ENCODE measurements at regions not wholly inside any gene's neighbourhood (a gene's known extent, or its start where the extent isn't known, plus 50 kb on each side); places are given as distances from the start of the nearest gene placed in this dataset.

DNA sequence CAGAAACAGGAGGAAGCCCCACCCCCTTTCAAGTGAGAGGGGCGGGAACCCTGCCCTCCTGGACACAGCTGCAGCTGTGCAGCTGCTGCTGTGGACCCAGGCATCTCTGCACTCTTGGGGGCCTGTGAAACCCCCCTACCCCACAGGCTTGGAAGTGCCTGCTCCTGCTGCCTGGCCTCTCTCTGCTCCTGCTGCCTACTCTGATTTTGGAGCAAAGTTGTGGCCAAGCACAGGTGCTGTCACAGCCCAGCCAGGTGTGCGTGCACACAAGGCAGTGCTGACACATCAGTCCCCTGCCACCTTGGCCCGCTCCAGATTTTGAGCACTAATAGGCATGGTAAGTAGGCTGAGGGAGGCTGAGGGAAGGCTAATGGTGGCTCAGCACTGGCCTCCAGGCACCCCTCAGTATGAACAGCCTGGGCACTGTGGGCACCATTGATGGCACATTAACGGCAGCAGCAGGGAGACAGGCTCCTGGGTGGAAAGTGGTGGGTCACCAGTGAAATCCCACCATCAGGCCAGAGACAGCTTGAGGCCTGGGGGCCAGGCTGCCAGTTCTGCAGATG, 890.9 kb downstream of the GBE1 start:
- Histone ChIP-seq H3K36me3 (ENCODE audit: insufficient read depth, low read length) (no peaks in the 10 kb centered on the region), H2AFZ (ENCODE audit: low read depth, low read length) (no peak overlapping the region), H3K4me3 (ENCODE audit: low read length) (no peak overlapping the region), H3K9me3 (ENCODE audit: low read length) (no peaks in the 10 kb centered on the region), H3K27me3 (ENCODE audit: insufficient read depth, low read length) (no peaks in the 10 kb centered on the region), H3K4me1 (ENCODE audit: insufficient read depth, low read length) (no peaks in the 10 kb centered on the region)

DNA sequence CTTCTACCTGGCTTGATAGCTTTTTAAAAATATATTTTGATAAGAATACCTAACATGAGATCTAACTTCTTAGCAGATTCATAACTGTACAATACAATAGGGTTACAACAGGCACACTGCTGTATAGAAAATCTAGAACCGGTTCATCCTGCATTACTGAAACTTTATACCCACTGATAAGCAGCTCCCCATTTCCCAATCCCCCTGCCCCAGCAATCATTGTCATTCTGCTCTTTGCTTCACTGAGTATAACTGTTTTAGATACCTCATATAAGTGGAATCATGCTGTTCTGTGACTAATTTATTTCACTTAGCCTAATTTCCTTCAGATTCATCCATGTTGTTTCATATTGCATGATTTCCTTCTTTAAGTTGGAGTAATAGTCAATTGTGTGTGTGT, 906.0 kb downstream of the GBE1 start:
- Histone ChIP-seq H3K36me3 (ENCODE audit: insufficient read depth, low read length) (no peaks in the 10 kb centered on the region), H3K9me3 (ENCODE audit: low read length) (no peaks in the 10 kb centered on the region), H2AFZ (ENCODE audit: low read depth, low read length) (no peak overlapping the region), H3K4me3 (ENCODE audit: low read length) (no peak overlapping the region), H3K4me1 (ENCODE audit: insufficient read depth, low read length) (no peaks in the 10 kb centered on the region), H3K27me3 (ENCODE audit: insufficient read depth, low read length) (no peaks in the 10 kb centered on the region)

DNA sequence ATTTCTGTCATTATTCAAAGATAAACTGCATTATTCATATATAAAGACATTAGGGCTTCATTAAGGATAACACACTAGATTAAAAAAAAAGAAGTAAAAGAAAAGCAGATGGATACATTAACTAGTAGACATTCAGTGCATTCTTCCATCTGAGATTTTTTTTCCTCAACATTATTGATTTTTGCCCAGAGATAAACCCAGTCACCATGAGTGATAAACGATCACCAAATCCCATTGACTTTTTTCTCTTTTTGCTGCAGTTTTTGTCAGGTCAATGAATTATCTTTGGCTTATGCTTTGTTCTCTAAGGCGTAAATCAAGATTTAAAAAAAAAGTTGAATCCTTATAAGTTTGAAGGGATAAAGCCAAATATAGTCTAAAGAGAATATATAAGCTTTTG, 925.0 kb downstream of the GBE1 start:
- H3K27me3 ChIP-seq (ENCODE audit: insufficient read depth, low read length): no peaks in the 10 kb centered on the region
- no peaks in the 10 kb centered on the region for H3K4me1 ChIP-seq (ENCODE audit: insufficient read depth, low read length)
- H2AFZ ChIP-seq (ENCODE audit: low read depth, low read length): no peak overlapping the region
- H3K9me3 ChIP-seq (ENCODE audit: low read length): no peaks in the 10 kb centered on the region
- H3K4me3 ChIP-seq (ENCODE audit: low read length): no peak overlapping the region
- H3K36me3 ChIP-seq (ENCODE audit: insufficient read depth, low read length): no peaks in the 10 kb centered on the region

DNA sequence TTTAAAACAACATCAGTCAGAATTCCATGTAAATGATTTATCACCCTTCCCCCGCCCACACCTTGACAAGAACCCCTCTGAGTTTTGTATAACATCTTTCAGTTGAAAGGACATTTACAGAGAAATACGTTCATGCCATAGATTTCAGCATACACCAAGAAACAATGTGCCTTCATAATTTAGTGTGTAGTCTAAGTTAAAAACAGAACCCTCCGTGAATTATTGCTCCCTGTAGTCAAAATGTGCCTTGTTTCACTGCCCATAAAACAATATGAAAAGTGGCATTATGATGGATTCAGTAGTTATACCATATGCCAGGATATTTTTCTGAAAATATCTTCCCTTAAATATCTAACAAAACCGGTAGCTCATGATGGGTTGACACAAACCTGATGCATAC, 953.9 kb downstream of the GBE1 start:
- no peaks in the 10 kb centered on the region for H3K27me3 ChIP-seq (ENCODE audit: insufficient read depth, low read length)
- no peak overlapping the region for H2AFZ ChIP-seq (ENCODE audit: low read depth, low read length)
- no peaks in the 10 kb centered on the region for H3K36me3 ChIP-seq (ENCODE audit: insufficient read depth, low read length)
- no peaks in the 10 kb centered on the region for H3K4me1 ChIP-seq (ENCODE audit: insufficient read depth, low read length)
- no peaks in the 10 kb centered on the region for H3K9me3 ChIP-seq (ENCODE audit: low read length)
- no peak overlapping the region for H3K4me3 ChIP-seq (ENCODE audit: low read length)

DNA sequence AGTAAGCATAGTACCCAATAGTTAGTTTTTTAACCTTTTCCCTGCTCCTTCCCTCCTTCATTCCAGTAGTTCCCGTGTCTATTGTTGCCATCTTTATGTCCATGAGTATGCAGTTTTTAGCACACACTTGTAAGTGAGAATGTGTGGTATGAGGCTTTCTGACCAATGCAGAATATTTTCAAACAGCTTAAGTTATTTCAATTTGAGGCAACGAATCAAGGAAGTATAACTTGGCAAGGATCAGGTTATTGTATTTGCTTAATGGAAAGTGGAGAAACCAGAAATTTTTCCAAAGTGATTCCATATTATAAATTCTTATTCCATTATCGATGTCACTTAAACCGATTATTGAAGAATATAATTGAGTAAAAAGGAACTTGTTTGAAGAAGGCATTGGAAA, 954.8 kb downstream of the GBE1 start:
- Histone ChIP-seq H3K27me3 (ENCODE audit: insufficient read depth, low read length) (no peaks in the 10 kb centered on the region), H3K4me1 (ENCODE audit: insufficient read depth, low read length) (no peaks in the 10 kb centered on the region), H3K9me3 (ENCODE audit: low read length) (no peaks in the 10 kb centered on the region), H3K4me3 (ENCODE audit: low read length) (no peak overlapping the region), H3K36me3 (ENCODE audit: insufficient read depth, low read length) (no peaks in the 10 kb centered on the region), H2AFZ (ENCODE audit: low read depth, low read length) (no peak overlapping the region)

DNA sequence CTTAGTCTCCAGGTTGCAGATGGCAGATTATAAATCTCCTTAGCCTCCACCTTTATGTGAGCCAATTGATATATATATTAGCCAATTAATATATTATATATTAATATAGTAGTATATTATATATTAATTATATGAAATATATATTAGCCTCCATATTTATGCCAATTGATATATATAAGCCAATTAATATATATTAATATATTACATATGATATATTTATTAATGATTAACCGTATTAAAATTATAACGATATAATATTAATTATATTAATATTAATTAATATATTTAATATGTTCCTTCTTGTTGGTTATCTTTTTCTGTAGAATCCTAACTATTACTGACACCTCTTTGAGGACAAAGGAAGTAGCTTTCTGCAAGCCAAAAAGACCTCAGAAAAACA, 972.5 kb downstream of the GBE1 start:
- Histone ChIP-seq H3K9me3 (ENCODE audit: low read length) (no peaks in the 10 kb centered on the region), H3K36me3 (ENCODE audit: insufficient read depth, low read length) (no peaks in the 10 kb centered on the region), H3K4me1 (ENCODE audit: insufficient read depth, low read length) (no peaks in the 10 kb centered on the region), H3K27me3 (ENCODE audit: insufficient read depth, low read length) (no peaks in the 10 kb centered on the region), H3K4me3 (ENCODE audit: low read length) (no peak overlapping the region), H2AFZ (ENCODE audit: low read depth, low read length) (no peak overlapping the region)

DNA sequence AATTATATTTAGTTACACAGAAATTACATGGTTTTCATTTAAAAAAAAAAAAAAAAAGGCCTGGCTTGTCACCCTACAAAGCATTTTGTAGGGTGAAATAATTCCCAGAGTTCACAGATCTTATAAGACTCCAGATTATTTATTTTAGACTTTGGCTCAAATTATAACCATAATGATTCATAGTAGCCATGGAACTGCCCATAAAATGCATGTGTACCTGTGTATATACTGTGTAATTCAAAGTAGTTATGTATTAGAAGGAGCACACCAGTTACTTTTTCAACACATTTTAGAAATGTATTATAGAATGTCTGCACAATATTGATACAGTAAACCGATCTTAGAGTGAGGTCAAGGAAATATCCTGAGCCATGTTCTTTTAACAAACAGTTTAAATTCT, 975.6 kb downstream of the GBE1 start:
- Histone ChIP-seq H3K4me3 (ENCODE audit: low read length) (no peak overlapping the region), H2AFZ (ENCODE audit: low read depth, low read length) (no peak overlapping the region), H3K9me3 (ENCODE audit: low read length) (no peaks in the 10 kb centered on the region), H3K27me3 (ENCODE audit: insufficient read depth, low read length) (no peaks in the 10 kb centered on the region), H3K36me3 (ENCODE audit: insufficient read depth, low read length) (no peaks in the 10 kb centered on the region), H3K4me1 (ENCODE audit: insufficient read depth, low read length) (no peaks in the 10 kb centered on the region)

DNA sequence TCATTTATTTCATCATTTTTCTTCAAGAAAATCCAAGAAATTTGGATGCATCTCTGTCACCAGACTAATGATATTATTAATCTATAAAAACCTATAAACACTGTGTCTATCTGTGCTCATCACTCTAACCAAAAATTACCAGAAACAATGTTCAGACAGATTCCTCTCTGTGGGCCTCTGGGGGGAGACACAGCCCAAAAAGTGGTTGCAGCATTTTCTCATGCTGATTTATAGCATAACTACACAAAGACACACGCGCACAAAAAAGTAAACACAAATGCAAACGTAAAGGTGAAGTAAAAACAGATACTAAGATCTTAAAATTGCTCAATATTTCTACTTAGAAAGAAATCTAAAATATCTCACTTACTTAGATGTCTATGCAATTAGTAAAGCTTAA, 976.0 kb downstream of the GBE1 start:
- H3K4me3 ChIP-seq (ENCODE audit: low read length): no peak overlapping the region
- H3K4me1 ChIP-seq (ENCODE audit: insufficient read depth, low read length): no peaks in the 10 kb centered on the region
- H3K36me3 ChIP-seq (ENCODE audit: insufficient read depth, low read length): no peaks in the 10 kb centered on the region
- no peak overlapping the region for H2AFZ ChIP-seq (ENCODE audit: low read depth, low read length)
- H3K27me3 ChIP-seq (ENCODE audit: insufficient read depth, low read length): no peaks in the 10 kb centered on the region
- no peaks in the 10 kb centered on the region for H3K9me3 ChIP-seq (ENCODE audit: low read length)

DNA sequence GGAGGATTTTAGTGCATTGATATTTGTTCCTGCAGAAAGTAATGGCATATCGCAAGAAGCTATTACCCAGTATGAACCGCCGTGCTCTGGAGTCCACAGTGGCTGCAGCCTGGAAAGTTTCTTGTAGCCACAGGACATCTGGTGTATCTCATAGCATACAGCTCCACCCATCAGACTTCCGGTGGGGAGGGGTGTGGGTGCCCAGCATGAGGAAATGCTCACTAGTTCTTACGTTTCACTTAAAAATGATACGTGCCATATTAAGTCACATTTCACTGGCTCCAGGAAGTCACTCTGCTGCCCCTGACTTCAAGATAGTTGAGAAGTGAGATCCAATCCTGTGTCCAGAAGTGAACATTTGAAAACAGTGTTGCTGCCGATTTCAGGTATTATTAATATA, 990.4 kb downstream of the GBE1 start:
- no peaks in the 10 kb centered on the region for H3K4me1 ChIP-seq (ENCODE audit: insufficient read depth, low read length)
- H2AFZ ChIP-seq (ENCODE audit: low read depth, low read length): no peak overlapping the region
- no peaks in the 10 kb centered on the region for H3K27me3 ChIP-seq (ENCODE audit: insufficient read depth, low read length)
- H3K4me3 ChIP-seq (ENCODE audit: low read length): no peak overlapping the region
- no peaks in the 10 kb centered on the region for H3K36me3 ChIP-seq (ENCODE audit: insufficient read depth, low read length)
- no peaks in the 10 kb centered on the region for H3K9me3 ChIP-seq (ENCODE audit: low read length)

DNA sequence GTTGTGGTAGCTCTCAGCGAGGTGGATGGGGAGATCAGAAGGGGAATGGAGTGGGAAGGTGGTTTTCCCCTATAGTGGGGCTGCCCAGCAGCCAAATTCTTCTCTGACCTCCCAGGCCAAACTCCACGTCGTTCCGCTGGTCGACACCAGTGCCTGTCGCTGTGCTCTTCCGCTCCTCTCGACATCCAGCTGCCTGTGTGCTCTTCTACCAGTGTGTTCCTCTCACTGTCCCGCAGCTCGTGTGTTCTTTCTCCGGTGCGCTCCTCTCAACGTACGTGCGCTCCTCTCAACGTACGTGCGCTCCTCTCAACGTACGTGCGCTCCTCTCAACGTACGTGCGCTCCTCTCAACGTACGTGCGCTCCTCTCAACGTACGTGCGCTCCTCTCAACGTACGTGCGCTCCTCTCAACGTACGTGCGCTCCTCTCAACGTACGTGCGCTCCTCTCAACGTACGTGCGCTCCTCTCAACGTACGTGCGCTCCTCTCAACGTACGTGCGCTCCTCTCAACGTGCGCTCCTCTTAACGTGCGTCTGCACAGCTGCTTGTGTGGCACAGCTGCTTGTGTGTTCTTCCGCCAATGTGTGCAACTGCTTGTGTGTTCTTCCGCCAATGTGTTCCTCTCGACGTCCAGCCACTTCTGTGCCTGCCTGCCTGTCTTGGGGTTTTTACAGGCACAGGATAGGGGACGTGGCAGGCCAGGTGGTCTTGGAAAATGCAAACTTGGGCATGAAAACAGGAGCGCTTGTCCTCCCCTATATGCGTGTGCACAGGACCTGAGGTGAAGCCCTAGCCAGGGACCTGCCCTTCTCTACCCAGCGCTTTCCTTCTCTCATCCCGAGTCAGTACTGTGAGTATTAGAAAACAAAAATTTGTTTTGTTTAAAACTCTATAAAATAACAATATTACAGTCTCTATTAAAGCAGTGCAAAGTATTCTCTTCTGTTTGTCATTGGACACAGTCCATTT, 991.1 kb downstream of the GBE1 start:
- Histone ChIP-seq H3K36me3 (ENCODE audit: insufficient read depth, low read length) (no peaks in the 10 kb centered on the region), H3K4me3 (ENCODE audit: low read length) (no peak overlapping the region), H3K9me3 (ENCODE audit: low read length) (no peaks in the 10 kb centered on the region)

DNA sequence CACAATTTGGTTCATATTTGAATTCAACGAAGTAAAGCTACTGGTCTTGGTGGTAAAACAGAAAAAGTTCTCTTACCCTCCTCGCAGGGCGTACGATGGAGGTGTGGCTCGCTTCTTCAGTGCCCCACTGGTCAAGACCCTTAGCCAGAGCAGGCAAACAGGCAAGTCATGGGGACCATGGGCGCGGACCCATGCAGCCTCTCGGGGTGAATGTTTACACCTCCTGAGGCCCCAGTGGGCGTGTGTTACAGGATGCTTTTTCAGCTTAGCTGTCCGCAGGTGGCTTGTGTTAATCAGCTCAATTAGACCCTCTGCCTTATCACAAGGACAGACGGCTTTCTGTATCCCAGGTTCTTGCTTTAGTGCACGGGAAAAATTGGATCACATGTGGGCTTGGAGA, 991.8 kb downstream of the GBE1 start:
- Histone ChIP-seq H2AFZ (ENCODE audit: low read depth, low read length) (no peak overlapping the region), H3K4me1 (ENCODE audit: insufficient read depth, low read length) (no peaks in the 10 kb centered on the region), H3K27me3 (ENCODE audit: insufficient read depth, low read length) (no peaks in the 10 kb centered on the region), H3K36me3 (ENCODE audit: insufficient read depth, low read length) (no peaks in the 10 kb centered on the region), H3K4me3 (ENCODE audit: low read length) (no peak overlapping the region), H3K9me3 (ENCODE audit: low read length) (no peaks in the 10 kb centered on the region)

More for the DNA sequence above, 991.1 kb downstream of the GBE1 start:
- Histone ChIP-seq H3K27me3 (ENCODE audit: insufficient read depth, low read length) (no peaks in the 10 kb centered on the region), H2AFZ (ENCODE audit: low read depth, low read length) (no peak overlapping the region), H3K4me1 (ENCODE audit: insufficient read depth, low read length) (no peaks in the 10 kb centered on the region)

DNA sequence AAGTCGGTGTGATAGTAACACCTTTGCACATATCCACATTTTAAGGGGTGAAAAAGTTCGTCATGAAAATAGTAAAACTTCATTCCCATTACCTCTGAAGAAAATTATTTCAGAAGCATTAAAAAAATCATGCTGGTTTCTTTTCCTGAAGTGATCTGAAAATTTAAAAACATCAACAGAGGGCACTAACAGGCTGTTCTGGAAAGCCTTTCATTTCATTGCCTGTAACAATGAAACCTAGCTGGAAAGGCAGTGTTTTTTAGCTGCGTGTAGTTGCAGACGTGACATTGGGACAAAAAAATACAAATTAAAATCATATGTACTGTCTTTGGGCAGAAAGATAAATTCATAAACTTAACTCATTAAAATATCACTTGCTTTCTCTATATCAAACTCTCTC, 993.8 kb downstream of the GBE1 start:
- Histone ChIP-seq H3K36me3 (ENCODE audit: insufficient read depth, low read length) (no peaks in the 10 kb centered on the region), H3K4me3 (ENCODE audit: low read length) (no peak overlapping the region), H2AFZ (ENCODE audit: low read depth, low read length) (no peak overlapping the region), H3K9me3 (ENCODE audit: low read length) (no peaks in the 10 kb centered on the region), H3K27me3 (ENCODE audit: insufficient read depth, low read length) (no peaks in the 10 kb centered on the region), H3K4me1 (ENCODE audit: insufficient read depth, low read length) (no peaks in the 10 kb centered on the region)

DNA sequence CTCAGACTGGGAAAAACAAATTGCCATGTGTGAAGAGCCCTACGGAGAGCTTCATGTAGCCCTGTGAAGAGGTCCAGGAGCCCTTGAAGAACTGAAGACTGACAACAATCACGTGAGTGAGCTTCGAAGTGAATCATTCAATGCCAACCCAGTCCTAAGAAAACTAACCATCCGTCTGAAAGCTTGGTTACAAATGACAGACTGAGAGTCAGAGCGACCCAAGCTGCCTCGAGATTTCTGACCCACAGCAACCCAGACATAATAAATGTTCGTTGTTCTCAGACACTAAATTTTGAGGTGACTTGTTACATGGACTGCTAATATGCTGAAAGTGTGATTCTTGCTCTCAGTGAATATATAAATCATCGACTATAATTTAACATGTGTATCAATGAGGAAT, 987.2 kb upstream of the ROBO1 start:
- Histone ChIP-seq H3K4me1 (ENCODE audit: insufficient read depth, low read length) (no peaks in the 10 kb centered on the region), H2AFZ (ENCODE audit: low read depth, low read length) (no peak overlapping the region), H3K4me3 (ENCODE audit: low read length) (no peak overlapping the region), H3K9me3 (ENCODE audit: low read length) (no peaks in the 10 kb centered on the region), H3K36me3 (ENCODE audit: insufficient read depth, low read length) (no peaks in the 10 kb centered on the region), H3K27me3 (ENCODE audit: insufficient read depth, low read length) (no peaks in the 10 kb centered on the region)
